ENCODE measurements at regions not wholly inside any gene's neighbourhood (a gene's known extent, or its start where the extent isn't known, plus 50 kb on each side); places are given as distances from the start of the nearest gene placed in this dataset.

DNA sequence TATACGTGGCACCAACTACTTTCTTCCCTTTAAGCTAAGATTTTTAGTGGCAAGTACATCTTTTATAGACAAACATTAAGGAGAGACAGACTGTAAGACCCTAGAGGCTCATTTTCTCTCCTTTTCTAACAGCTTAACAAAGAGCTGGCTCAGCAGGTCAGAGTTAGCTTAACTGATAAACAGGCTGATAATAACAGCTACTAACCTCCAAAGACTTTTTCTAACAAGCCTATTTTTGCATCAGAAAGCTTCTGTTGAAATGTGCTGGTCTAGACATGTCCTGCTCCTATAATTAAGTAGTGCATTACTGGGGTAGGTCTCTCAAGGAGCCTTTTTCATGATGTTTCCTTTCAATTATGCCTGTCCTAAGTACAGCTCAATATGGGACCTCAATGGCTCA lies 238.2 kb upstream of the FAM3C start:
- H3K27me3 ChIP-seq, result no peaks in the 10 kb centered on the region
- H3K4me3 ChIP-seq, result no peak overlapping the region
- no peaks in the 10 kb centered on the region for H3K9me3 ChIP-seq (replicated peaks in 1 of 11)
- H3K36me3 ChIP-seq, result no peaks in the 10 kb centered on the region
- no peak overlapping the region for H3K9ac ChIP-seq
- no peak overlapping the region for H3K4me2 ChIP-seq
- TF ChIP-seq Cebpa-rat (IDR thresholded peaks at IDR 0.05), result no peak
- no peaks in the 10 kb centered on the region for H4K20me1 ChIP-seq
- H3K27ac ChIP-seq, result no peak overlapping the region
- peaks cover 0 to 4% (median 0%) of the 10 kb centered on the region in 10 experiments; a peak in 3 of 20 replicates for H3K4me1 ChIP-seq

DNA sequence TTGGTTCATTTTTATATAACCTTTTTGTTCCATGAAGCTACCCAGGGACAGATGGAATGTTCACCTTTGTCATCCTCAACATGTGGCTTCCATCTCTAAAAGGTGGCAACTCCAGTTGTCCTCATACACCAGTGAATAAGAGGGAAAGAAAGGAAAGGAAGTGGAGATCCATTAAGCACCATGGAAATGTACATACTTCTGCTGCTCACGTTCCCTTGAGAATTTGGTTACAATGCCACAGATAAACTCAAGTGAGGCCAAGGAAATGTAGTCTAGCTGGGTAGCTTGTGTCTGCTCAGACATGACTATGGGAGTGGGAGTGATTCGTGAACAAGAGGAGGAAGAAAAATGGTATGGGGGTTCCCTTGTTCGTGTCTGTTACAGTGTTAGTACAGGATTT lies 237.1 kb upstream of the FAM3C start:
- no peak overlapping the region for H3K9ac ChIP-seq
- H3K4me1 ChIP-seq, result peaks cover 0 to 4% (median 0%) of the 10 kb centered on the region in 10 experiments; a peak in 3 of 20 replicates
- peak overlapping the region in 1 of 11 experiments; percentile 17; a peak in 1 of 22 replicates for H3K4me2 ChIP-seq
- H3K9me3 ChIP-seq (replicated peaks in 1 of 11), result no peaks in the 10 kb centered on the region
- H3K36me3 ChIP-seq, result no peaks in the 10 kb centered on the region
- no peak for TF ChIP-seq Cebpa-rat (IDR thresholded peaks at IDR 0.05)
- H3K27me3 ChIP-seq, result no peaks in the 10 kb centered on the region
- H3K4me3 ChIP-seq, result no peak overlapping the region
- no peaks in the 10 kb centered on the region for H4K20me1 ChIP-seq
- H3K27ac ChIP-seq, result no peak overlapping the region

DNA sequence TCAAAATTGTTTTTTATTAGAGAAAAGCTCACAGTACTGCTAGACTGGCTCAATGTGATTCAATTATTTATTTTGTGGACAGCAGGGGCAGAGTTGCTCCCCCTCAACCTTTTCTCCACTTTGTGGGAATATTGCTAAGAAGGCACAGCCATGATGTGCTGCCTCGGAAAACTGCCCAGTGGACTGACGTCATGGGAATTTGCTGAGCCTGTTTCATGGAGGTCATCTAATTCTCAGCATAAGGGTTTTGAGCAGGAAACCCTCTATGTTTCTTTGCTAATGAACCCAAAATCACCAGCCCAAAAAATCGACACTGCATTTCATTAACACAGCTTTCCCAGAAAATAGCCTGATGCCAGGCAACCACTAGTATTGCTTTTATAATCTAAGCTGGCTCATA lies 228.8 kb upstream of the FAM3C start:
- no peaks in the 10 kb centered on the region for H4K20me1 ChIP-seq
- H3K36me3 ChIP-seq, result no peaks in the 10 kb centered on the region
- TF ChIP-seq Cebpa-rat (IDR thresholded peaks at IDR 0.05), result no peak
- peaks cover 0 to 25% (median 13%) of the 10 kb centered on the region in 10 experiments; a peak in 13 of 20 replicates for H3K4me1 ChIP-seq
- H3K9me3 ChIP-seq (replicated peaks in 1 of 11), result no peaks in the 10 kb centered on the region
- peak overlapping the region in 1 of 11 experiments; percentile 55; a peak in 1 of 22 replicates for H3K4me2 ChIP-seq
- H3K27ac ChIP-seq, result no peak overlapping the region
- no peak overlapping the region for H3K9ac ChIP-seq
- no peak overlapping the region for H3K4me3 ChIP-seq
- no peaks in the 10 kb centered on the region for H3K27me3 ChIP-seq

DNA sequence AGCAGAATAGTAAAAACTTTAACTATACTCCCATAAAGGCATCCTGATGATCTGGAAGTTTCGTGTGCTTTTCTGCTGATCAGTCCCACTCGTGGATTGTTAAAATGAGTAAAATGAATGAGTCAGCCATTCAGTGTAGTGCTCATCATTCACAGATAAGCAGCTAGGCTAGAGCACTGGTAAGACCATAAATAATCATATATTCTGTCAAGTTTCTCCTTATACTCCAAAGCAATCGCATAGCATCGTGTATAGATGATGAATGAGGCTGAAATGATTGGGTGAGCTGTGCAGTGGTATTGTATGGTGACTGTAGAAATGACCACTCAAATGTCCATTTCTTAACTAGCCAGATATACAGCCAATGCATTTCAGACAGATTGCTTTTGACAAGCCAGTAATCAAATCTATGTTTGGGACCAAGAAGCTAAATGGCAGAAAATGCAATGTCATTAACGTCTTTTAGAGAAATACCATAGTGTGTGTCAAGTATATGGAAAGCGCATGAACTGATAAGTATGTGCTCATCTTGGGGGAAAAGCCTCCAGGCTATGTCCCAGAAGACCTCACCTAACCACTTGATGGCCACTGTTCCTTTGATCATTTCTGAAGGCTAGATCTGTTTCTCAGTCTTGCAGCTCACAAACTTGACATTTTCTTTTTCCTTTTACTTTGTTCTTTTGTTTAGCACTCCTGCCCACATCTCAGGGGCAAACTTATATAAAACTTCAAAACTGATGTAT lies 227.2 kb upstream of the FAM3C start:
- Histone ChIP-seq H3K9me3 (replicated peaks in 1 of 11) (no peaks in the 10 kb centered on the region), H3K4me2 (peak overlapping the region in 7 of 11 experiments; percentile 3 to 71 (median 56); a peak in 14 of 22 replicates), H3K4me3 (no peak overlapping the region), H3K4me1 (peaks cover 0 to 25% (median 13%) of the 10 kb centered on the region in 10 experiments; a peak in 13 of 20 replicates), H3K36me3 (no peaks in the 10 kb centered on the region), H3K9ac (no peak overlapping the region), H3K27ac (peak overlapping the region in 3 of 11 experiments; percentile 21 to 48 (median 24); a peak in 3 of 22 replicates), H4K20me1 (no peaks in the 10 kb centered on the region), H3K27me3 (no peaks in the 10 kb centered on the region)
- TF ChIP-seq Cebpa-rat (IDR thresholded peaks at IDR 0.05), result no peak

DNA sequence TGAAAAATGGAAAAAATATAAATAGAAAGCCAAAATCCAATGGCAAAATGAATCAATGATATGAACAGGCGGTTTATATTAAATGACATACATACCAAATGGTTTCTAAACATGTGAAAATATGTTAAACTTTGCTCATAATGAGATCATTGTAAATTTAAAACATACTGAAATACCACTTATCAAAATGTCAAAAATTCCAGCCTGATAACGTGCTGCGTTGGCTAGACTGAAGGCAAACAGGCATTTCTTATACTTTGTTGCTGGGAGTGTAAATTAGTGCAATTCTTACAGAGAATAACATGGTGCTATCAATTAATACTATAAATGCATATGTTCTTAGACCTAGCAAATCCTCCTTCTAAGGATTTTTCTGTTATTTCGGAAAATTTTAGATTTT lies 225.8 kb upstream of the FAM3C start:
- no peak for TF ChIP-seq Cebpa-rat (IDR thresholded peaks at IDR 0.05)
- H3K4me2 ChIP-seq, result no peak overlapping the region
- H3K9me3 ChIP-seq (replicated peaks in 1 of 11), result peaks cover 7 to 11% (median 9%) of the 10 kb centered on the region in 11 experiments; a peak in 21 of 22 replicates
- no peak overlapping the region for H3K27ac ChIP-seq
- no peak overlapping the region for H3K4me3 ChIP-seq
- H3K27me3 ChIP-seq, result no peaks in the 10 kb centered on the region
- no peaks in the 10 kb centered on the region for H4K20me1 ChIP-seq
- 0 out of 22 replicates have a peak, but pooled peaks cover 0 to 5% (median 0%) of the 10 kb centered on the region in 11 experiments for H3K36me3 ChIP-seq
- peaks cover 0 to 25% (median 13%) of the 10 kb centered on the region in 10 experiments; a peak in 13 of 20 replicates for H3K4me1 ChIP-seq
- H3K9ac ChIP-seq, result no peak overlapping the region

DNA sequence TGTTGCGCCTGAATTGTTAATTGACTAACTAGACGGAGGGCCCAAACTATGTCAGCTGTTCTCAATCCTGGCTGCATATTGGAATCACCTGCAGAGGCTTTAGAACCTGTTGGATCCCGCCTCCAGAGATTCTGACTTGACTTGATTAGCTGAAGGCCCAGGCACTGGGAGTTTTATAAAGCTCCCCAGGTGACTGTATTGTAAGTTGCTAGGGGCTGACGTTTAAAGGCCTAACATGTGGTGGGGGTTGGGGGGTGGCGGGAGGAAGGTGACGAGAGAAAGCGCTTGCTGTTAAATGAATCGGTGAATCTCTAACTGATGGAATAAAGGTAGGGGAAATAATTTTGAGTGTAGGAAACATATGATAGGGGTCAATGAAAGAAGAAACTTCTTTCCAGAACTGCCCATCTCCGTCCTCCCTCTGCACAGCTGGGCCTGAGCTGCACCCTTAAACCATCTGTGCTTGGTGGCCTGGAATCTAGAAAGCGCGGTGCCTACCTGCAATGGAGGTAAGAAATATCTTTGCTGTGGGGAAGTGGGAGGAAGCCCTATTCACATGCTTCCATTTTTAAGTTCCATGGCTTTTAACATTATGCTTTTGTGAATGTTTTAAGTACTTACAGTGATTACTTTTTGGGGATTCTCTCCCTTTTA lies 225.0 kb upstream of the FAM3C start:
- H3K36me3 ChIP-seq, result 0 out of 22 replicates have a peak, but pooled peaks cover 0 to 5% (median 0%) of the 10 kb centered on the region in 11 experiments
- peaks cover 0 to 25% (median 13%) of the 10 kb centered on the region in 10 experiments; a peak in 13 of 20 replicates for H3K4me1 ChIP-seq
- H4K20me1 ChIP-seq, result no peaks in the 10 kb centered on the region
- no peaks in the 10 kb centered on the region for H3K27me3 ChIP-seq
- TF ChIP-seq Cebpa-rat (IDR thresholded peaks at IDR 0.05), result no peak
- H3K9me3 ChIP-seq (replicated peaks in 1 of 11), result peaks cover 11 to 15% (median 12%) of the 10 kb centered on the region in 11 experiments; a peak in 21 of 22 replicates
- H3K9ac ChIP-seq, result no peak overlapping the region
- H3K4me2 ChIP-seq, result no peak overlapping the region
- H3K27ac ChIP-seq, result no peak overlapping the region
- no peak overlapping the region for H3K4me3 ChIP-seq

DNA sequence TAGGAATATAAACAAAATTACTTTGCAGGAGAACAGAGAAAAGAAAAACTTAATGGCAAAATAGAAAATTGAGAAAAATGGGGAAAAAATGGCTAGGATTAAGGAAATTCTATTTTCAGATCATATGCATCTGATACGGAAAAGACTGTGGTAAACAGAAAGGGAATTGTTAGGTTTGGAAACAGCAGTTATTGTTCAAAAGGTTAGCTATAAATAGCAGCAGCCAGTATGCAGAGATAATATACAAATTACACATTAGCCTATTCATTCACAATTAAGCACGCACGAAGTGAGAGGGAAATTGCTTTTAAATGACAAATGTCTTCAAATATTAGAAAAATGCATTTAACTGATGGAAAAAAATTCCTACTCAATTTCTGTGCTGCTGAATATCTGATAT lies 224.1 kb upstream of the FAM3C start:
- no peak for TF ChIP-seq Cebpa-rat (IDR thresholded peaks at IDR 0.05)
- peaks cover 0 to 25% (median 13%) of the 10 kb centered on the region in 10 experiments; a peak in 13 of 20 replicates for H3K4me1 ChIP-seq

DNA sequence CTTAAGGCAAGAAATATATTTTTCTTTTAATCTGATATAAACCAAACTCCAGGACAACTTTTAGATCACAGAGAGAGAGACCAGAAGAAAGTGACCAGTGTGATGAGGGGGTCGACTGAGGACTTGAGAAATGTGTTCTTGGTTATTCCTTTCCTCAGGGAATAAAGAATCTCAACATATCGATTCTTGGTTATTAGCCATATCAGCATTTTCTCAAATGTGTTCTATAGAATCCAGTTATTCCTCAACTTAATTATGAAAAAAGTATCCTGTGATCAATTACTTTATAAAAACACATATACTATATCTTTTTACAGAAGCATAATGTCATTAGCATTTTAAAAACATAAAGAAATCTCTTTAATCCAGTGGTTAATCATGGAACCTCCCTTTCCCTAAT lies 222.1 kb upstream of the FAM3C start:
- no peak overlapping the region for H3K4me3 ChIP-seq
- no peak for TF ChIP-seq Cebpa-rat (IDR thresholded peaks at IDR 0.05)
- H3K9ac ChIP-seq, result no peak overlapping the region
- no peaks in the 10 kb centered on the region for H3K27me3 ChIP-seq
- 0 out of 22 replicates have a peak, but pooled peaks cover 0 to 5% (median 0%) of the 10 kb centered on the region in 11 experiments for H3K36me3 ChIP-seq
- no peak overlapping the region for H3K4me2 ChIP-seq
- no peaks in the 10 kb centered on the region for H4K20me1 ChIP-seq
- H3K4me1 ChIP-seq, result peaks cover 0 to 6% (median 2%) of the 10 kb centered on the region in 10 experiments; a peak in 13 of 20 replicates
- no peak overlapping the region for H3K27ac ChIP-seq
- H3K9me3 ChIP-seq (replicated peaks in 1 of 11), result peaks cover 11 to 15% (median 12%) of the 10 kb centered on the region in 11 experiments; a peak in 21 of 22 replicates

More for the DNA sequence above, 224.1 kb upstream of the FAM3C start:
- Histone ChIP-seq H3K4me2 (no peak overlapping the region; a peak in 1 of 22 replicates), H3K4me3 (no peak overlapping the region), H3K27me3 (no peaks in the 10 kb centered on the region), H3K9ac (no peak overlapping the region), H4K20me1 (no peaks in the 10 kb centered on the region), H3K9me3 (replicated peaks in 1 of 11) (peaks cover 11 to 15% (median 12%) of the 10 kb centered on the region in 11 experiments; a peak in 21 of 22 replicates), H3K27ac (no peak overlapping the region), H3K36me3 (0 out of 22 replicates have a peak, but pooled peaks cover 0 to 5% (median 0%) of the 10 kb centered on the region in 11 experiments)

DNA sequence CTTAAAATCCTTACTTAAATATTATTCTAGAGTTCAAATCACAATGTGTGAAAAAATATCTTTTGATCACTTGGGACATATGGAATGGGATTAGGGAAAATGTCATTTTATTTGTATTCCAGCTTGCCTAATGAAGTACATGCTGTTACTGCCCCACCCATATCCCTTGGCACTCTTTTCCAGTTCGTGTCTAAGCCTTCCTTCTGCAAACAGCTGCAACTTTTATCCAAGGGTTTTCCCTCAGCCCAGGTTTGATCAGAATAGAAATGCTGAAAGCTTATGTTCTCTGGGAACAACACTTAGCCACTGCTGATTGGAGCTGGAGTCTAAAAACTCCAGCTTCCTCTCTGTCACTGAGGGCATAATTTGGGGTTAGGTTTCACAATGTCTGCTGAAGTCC lies 214.1 kb upstream of the FAM3C start:
- Histone ChIP-seq H3K4me1 (no peaks in the 10 kb centered on the region), H4K20me1 (no peaks in the 10 kb centered on the region), H3K27me3 (no peaks in the 10 kb centered on the region), H3K4me3 (no peak overlapping the region), H3K27ac (no peak overlapping the region), H3K36me3 (no peaks in the 10 kb centered on the region), H3K9ac (no peak overlapping the region), H3K9me3 (replicated peaks in 1 of 11) (peaks cover 0 to 19% (median 10%) of the 10 kb centered on the region in 11 experiments; a peak in 11 of 22 replicates), H3K4me2 (no peak overlapping the region)
- TF ChIP-seq Cebpa-rat (IDR thresholded peaks at IDR 0.05), result no peak
